Tibial nerve (tissue), 3 donors: ENCODE measurements at regions not wholly inside any gene's neighbourhood (a gene's known extent, or its start where the extent isn't known, plus 50 kb on each side); places are given as distances from the start of the nearest gene placed in this dataset.

ENCODE experiments used
- POLR2A ChIP-seq, 2 donors: fragments of 450-650 bp; IDR thresholded peaks; one replicate each; pipeline ENCODE4 v1.6.1; 2017; ENCODE audit warnings: antibody characterized with exemption in 2 of 2, mild to moderate bottlenecking in 2 of 2, moderate library complexity in 2 of 2
- TF ChIP-seq, protein P1 (sequence below), 5 experiments: fragments of 200-600 bp in 3 of 5; fragments of 450-650 bp in 2 of 5; sonication (generic) in 3 of 5; IDR thresholded peaks; one replicate each; pipeline ENCODE4 v1.5.1; 2016 to 2019; ENCODE audit warnings: antibody characterized with exemption in 5 of 5, mild to moderate bottlenecking in 3 of 5, moderate library complexity in 2 of 5

DNA sequence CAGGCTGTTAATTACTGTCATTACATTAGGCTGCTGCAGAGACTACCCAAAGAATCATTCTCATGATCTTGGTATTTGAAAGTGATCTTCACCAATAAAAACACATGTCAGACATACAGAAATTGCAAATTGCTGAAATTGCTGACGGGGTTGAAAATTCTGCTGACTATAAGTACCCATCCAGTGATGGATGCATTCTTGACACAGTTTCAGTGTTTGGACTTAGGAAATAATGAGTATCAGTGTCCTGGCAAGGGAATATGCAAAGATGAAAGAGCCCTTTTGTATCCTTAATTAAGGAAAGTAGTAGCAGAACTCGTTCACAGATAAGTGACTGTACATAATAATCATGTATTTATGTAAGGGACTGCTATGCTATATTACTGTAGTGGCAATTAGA lies 221.1 kb upstream of the ATP5MC3 start:
- TF ChIP-seq, protein P1, sequence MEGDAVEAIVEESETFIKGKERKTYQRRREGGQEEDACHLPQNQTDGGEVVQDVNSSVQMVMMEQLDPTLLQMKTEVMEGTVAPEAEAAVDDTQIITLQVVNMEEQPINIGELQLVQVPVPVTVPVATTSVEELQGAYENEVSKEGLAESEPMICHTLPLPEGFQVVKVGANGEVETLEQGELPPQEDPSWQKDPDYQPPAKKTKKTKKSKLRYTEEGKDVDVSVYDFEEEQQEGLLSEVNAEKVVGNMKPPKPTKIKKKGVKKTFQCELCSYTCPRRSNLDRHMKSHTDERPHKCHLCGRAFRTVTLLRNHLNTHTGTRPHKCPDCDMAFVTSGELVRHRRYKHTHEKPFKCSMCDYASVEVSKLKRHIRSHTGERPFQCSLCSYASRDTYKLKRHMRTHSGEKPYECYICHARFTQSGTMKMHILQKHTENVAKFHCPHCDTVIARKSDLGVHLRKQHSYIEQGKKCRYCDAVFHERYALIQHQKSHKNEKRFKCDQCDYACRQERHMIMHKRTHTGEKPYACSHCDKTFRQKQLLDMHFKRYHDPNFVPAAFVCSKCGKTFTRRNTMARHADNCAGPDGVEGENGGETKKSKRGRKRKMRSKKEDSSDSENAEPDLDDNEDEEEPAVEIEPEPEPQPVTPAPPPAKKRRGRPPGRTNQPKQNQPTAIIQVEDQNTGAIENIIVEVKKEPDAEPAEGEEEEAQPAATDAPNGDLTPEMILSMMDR (IDR thresholded peaks at IDR 0.05), result no peak
- TF ChIP-seq POLR2A (IDR thresholded peaks at IDR 0.05), result no peak
